ENCODE measurements at regions not wholly inside any gene's neighbourhood (a gene's known extent, or its start where the extent isn't known, plus 50 kb on each side); places are given as distances from the start of the nearest gene placed in this dataset.
"Not testable (repeated sequence)": the region's sequence is repeated elsewhere in the genome, so short reads cannot be mapped to it uniquely, and the experiment has no call there.

DNA sequence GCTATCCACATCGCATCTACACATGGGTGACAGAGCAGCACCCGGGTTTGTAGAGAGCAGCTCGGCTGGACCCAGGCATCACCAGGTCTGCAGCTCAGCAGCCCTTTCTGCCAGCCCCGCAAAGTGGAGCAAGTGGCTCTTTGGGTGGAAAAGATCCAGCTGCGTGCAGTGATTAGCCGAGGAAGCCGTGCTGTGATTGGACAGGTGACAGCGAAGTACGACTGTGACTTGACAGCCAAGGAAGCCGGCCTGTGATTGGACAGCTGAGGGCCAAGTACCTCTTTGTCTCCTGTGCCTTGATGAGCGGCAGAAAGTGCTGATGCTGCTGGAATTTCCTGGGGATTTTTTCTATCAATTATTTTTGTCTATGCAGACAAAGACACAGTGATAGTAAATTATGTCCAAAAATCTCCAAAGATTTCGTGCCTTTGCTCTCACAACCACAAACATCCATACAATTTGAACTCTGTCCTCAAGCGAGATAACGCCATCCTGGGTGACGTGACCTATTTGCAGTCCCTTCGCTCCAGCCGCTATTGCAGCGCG is 62.3 kb upstream of the GPR31 start:
- TF ChIP-seq POLR2AphosphoS5 (IDR thresholded peaks at IDR 0.05) (no peak), POLR2A (IDR thresholded peaks at IDR 0.05) (no peak)
- TF ChIP-seq, protein P1, sequence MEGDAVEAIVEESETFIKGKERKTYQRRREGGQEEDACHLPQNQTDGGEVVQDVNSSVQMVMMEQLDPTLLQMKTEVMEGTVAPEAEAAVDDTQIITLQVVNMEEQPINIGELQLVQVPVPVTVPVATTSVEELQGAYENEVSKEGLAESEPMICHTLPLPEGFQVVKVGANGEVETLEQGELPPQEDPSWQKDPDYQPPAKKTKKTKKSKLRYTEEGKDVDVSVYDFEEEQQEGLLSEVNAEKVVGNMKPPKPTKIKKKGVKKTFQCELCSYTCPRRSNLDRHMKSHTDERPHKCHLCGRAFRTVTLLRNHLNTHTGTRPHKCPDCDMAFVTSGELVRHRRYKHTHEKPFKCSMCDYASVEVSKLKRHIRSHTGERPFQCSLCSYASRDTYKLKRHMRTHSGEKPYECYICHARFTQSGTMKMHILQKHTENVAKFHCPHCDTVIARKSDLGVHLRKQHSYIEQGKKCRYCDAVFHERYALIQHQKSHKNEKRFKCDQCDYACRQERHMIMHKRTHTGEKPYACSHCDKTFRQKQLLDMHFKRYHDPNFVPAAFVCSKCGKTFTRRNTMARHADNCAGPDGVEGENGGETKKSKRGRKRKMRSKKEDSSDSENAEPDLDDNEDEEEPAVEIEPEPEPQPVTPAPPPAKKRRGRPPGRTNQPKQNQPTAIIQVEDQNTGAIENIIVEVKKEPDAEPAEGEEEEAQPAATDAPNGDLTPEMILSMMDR (IDR thresholded peaks at IDR 0.05), result no peak
- Histone ChIP-seq H3K4me1 (no peaks in the 10 kb centered on the region), H3K36me3 (no peaks in the 10 kb centered on the region), H3K27me3 (no peaks in the 10 kb centered on the region), H3K9me3 (no peaks in the 10 kb centered on the region), H3K27ac (no peak overlapping the region), H3K4me3 (no peak overlapping the region)
- no peak for DNase-seq (ENCODE audit: low spot score in 2 of 2)
- intact Hi-C loops (cut with DNase I; ENCODE audit: low total_unique reads), result no loop called here

DNA sequence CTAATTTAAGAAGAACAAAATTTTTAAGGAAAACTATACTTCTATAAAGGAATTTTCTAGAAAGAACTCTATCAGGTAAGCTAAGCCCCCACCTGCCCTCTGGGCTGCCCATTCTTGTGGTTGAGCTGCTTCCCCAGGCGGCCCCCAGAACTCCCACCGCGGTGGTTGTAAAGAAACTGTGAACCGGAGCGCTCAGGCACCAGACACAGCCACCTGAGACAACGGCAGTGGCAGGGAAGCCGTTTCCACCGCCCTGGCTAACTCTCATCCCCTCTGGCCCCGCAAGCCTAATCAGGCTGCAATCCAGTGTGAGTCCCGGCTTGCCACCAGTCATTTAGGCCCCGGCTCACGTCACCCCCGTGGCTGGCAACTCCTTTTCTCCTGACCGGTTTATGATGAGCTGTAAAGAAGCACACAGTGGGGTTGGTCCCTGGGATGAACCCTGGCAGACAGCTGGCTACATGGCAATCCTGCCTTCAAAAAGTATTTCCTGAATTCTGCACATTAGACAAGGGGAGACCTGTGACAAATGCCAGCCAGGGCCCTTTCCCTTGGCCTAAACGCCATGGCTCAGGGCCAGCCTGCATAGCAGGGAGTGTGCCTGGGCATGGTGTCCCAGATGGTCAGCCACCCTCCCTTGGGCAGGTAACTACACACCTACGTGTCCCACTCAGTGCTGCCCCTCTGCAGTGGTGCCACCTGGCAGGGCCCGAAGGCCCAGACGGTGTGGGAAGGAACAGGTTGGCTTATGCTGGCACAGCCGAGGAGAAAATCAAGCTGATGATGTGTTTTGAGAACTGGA is 63.8 kb upstream of the GPR31 start:
- no peak overlapping the region for H3K4me3 ChIP-seq
- no peak overlapping the region for H3K27ac ChIP-seq
- TF ChIP-seq, protein P1 (IDR thresholded peaks at IDR 0.05), result no peak
- no peak for TF ChIP-seq POLR2A (IDR thresholded peaks at IDR 0.05)
- no peak for TF ChIP-seq POLR2AphosphoS5 (IDR thresholded peaks at IDR 0.05)
- intact Hi-C loops (cut with DNase I; ENCODE audit: low total_unique reads), result no loop called here
- H3K27me3 ChIP-seq, result peaks cover 0 to under 1% of the 10 kb centered on the region in 2 donors
- no peaks in the 10 kb centered on the region for H3K9me3 ChIP-seq
- no peaks in the 10 kb centered on the region for H3K36me3 ChIP-seq
- DNase-seq (ENCODE audit: low spot score in 2 of 2), result peak in 1 of 2 donors; percentile 38
- H3K4me1 ChIP-seq, result no peaks in the 10 kb centered on the region

DNA sequence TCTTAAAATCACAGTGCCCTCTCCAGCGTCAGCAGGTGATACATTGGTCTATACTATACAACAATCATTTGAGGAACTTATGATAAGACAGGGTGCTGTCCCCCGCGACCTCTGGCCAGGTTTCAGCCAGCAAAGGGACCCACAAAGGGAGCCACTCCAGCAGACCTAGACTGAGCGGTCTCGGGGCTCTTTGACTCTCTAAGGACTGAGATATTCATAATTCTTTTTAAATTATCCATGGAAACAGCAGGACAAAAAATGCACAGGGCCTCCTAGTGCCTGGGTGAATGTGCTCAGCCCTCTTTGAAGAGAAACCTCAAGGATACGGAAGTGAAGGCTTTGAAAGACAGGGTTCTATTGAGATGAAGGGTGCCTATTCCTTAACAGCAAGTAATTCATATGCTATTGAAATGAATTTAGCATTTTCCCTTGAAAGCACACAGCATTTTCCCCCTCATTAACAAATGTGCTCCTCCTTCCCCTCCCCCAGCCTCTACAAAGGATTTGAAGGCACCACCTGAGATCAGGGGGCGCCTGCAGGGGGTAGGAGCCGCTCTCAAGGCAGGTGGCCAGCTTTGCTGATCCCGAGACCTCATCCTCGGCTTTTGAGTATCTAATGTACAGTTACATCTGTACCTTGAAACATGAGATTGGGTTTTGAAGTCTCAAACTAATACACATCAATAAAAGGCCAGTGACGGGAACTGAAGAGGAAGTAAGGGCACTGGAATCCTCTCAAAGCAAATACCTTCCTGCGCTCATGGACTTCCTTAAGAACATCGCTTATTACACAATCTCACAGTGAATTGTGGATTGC is 65.3 kb upstream of the UNC93A start:
- DNase-seq (ENCODE audit: low spot score in 2 of 2); H3K27ac ChIP-seq; intact Hi-C loops (cut with DNase I; ENCODE audit: low total_unique reads); H3K4me3 ChIP-seq; H3K36me3 ChIP-seq; H3K9me3 ChIP-seq; H3K4me1 ChIP-seq; H3K27me3 ChIP-seq: not testable (repeated sequence)

DNA sequence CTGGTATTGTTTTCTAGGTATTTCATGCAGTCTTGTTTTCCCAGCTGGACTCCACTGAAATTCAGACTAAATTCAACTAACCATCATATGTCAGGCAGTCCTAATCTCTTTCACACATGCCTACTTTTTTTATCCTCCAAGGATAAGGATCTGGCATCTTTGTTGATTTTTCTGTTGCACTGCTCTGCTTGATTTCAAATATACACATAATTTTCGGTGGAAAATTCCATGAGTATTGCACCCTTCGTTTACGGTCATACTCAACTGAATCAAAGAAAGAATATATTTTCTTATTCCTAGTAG is 64.8 kb upstream of the UNC93A start:
- intact Hi-C loops (cut with DNase I; ENCODE audit: low total_unique reads), result no loop called here
- Histone ChIP-seq H3K9me3 (no peaks in the 10 kb centered on the region), H3K27ac (no peak overlapping the region), H3K4me3 (no peak overlapping the region), H3K4me1 (no peaks in the 10 kb centered on the region), H3K36me3 (no peaks in the 10 kb centered on the region), H3K27me3 (peaks cover 0 to 7% of the 10 kb centered on the region in 2 donors)
- DNase-seq (ENCODE audit: low spot score in 2 of 2), result no peak
- TF ChIP-seq POLR2A (IDR thresholded peaks at IDR 0.05), result no peak
- no peak for TF ChIP-seq POLR2AphosphoS5 (IDR thresholded peaks at IDR 0.05)
- TF ChIP-seq, protein P1 (IDR thresholded peaks at IDR 0.05), result no peak

DNA sequence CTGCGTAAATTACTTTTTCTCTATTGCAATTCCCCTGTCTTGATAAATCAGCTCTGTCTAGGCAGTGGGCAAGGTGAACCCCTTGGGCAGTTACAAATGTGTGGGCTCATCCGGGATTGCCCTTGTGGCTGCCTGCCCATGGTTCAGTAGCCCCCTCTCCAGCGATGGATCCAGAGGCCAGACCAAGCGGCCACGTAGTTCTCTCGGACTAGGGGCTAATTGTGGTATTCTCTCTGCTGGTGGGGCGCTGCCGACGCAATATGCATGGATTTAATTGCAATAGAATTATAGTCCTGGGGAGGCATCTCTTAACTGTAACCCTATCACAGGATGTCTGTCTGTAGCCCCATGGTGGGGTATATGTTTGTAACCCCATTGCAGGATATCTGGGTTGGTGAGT is 64.3 kb upstream of the UNC93A start:
- Histone ChIP-seq H3K9me3 (no peaks in the 10 kb centered on the region), H3K36me3 (no peaks in the 10 kb centered on the region), H3K27ac (no peak overlapping the region), H3K27me3 (peaks cover 0 to 7% of the 10 kb centered on the region in 2 donors), H3K4me1 (no peaks in the 10 kb centered on the region), H3K4me3 (no peak overlapping the region)
- DNase-seq (ENCODE audit: low spot score in 2 of 2), result no peak
- no peak for TF ChIP-seq POLR2AphosphoS5 (IDR thresholded peaks at IDR 0.05)
- TF ChIP-seq, protein P1 (IDR thresholded peaks at IDR 0.05), result no peak
- no peak for TF ChIP-seq POLR2A (IDR thresholded peaks at IDR 0.05)
- intact Hi-C loops (cut with DNase I; ENCODE audit: low total_unique reads), result no loop called here
